Activated naive CD4-positive, alpha-beta T cell treated with anti-CD3 and anti-CD28 coated beads for 36 hours (primary cell): ENCODE measurements at regions not wholly inside any gene's neighbourhood (a gene's known extent, or its start where the extent isn't known, plus 50 kb on each side); places are given as distances from the start of the nearest gene placed in this dataset.
"Not testable (repeated sequence)": the region's sequence is repeated elsewhere in the genome, so short reads cannot be mapped to it uniquely, and the experiment has no call there.

ENCODE experiments used
- CTCF ChIA-PET: fragments of 350-600 bp; sonication (Branson Sonifier 250); formaldehyde crosslinking; loops from one replicate; lab custom pipeline; 2021; ENCODE audit warnings: antibody characterized with exemption; lab: Charles Lee
- DNase-seq: peaks from one replicate; pipeline ENCODE4 v3.0.0-alpha.2; 2020
- H3K27ac Mint-ChIP-seq: one replicate; pipeline ENCODE4 v1.8.0; 2021; ENCODE audit warnings: mild to moderate bottlenecking, mixed read lengths
- H3K27me3 Mint-ChIP-seq: one replicate; pipeline ENCODE4 v1.8.0; 2021; ENCODE audit warnings: low read depth, mixed read lengths
- H3K36me3 Mint-ChIP-seq: one replicate; pipeline ENCODE4 v1.8.0; 2021; ENCODE audit warnings: low read depth, mixed read lengths
- H3K4me1 Mint-ChIP-seq: one replicate; pipeline ENCODE4 v1.8.0; 2021; ENCODE audit warnings: low read depth, mixed read lengths
- H3K4me3 Mint-ChIP-seq: one replicate; pipeline ENCODE4 v1.8.0; 2021; ENCODE audit warnings: mild to moderate bottlenecking, moderate library complexity, mixed read lengths
- H3K9me3 Mint-ChIP-seq: one replicate; pipeline ENCODE4 v1.8.0; 2021; ENCODE audit warnings: mixed read lengths
- intact Hi-C: fragments of 100-400 bp; cut with micrococcal nuclease; formaldehyde crosslinking; loops from one replicate; pipeline ENCODE4 v1.15.1; 2023

DNA sequence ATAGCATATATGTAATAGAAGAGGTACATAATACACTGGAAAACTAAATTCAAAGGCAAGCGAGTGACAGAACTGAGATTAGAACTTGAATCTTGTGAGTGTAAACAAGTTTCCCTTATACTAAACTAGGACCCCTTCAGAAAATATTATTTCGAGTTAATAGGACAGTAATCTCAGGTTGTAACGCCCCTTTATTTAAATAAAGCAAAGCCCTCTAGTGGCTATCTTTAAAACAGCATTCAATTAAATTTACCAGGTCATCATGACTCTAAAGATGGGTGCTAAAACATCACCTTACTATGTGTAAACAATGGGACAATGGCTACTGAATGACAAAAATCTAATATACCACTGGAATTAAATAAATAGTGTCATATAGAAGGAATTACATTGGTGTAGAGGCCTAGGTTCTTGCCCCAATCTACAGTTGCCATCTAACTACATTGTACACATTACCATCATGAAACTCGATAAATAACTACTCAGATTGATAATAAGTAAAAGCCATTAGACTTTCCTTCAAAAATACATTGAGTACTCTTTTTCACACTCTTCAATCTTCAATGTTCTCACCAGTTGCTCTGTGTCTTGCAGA is 255.4 kb upstream of the IRAK1BP1 start:
- peaks cover 3% of the 10 kb centered on the region for H3K27me3 Mint-ChIP-seq
- CTCF ChIA-PET: interaction anchor here (0.9 kb wide), 1 partner anchor 11 kb away, joined by 3 read pairs; no protein-coding TSS in a partner anchor
- no peak overlapping the region for H3K27ac Mint-ChIP-seq
- H3K36me3 Mint-ChIP-seq: no peaks in the 10 kb centered on the region
- no peak overlapping the region for H3K4me3 Mint-ChIP-seq
- intact Hi-C loops: loop anchor here (10.0 kb wide), 1 partner anchor 1147 kb away; the partner anchor contains the start of gene HTR1B
- no peaks in the 10 kb centered on the region for H3K4me1 Mint-ChIP-seq
- no peak for DNase-seq
- no peaks in the 10 kb centered on the region for H3K9me3 Mint-ChIP-seq

GRCh38 chr6:78614961-78615360 is 252.4 kb upstream of the IRAK1BP1 start:
- H3K36me3 Mint-ChIP-seq: no peaks in the 10 kb centered on the region
- CTCF ChIA-PET: no interaction called here
- peaks cover 3% of the 10 kb centered on the region for H3K27me3 Mint-ChIP-seq
- H3K4me3 Mint-ChIP-seq: no peak overlapping the region
- no peak overlapping the region for H3K27ac Mint-ChIP-seq
- no peaks in the 10 kb centered on the region for H3K4me1 Mint-ChIP-seq
- intact Hi-C loops: loop anchor here (10.0 kb wide), 1 partner anchor 1150 kb away; the partner anchor contains the start of gene HTR1B
- DNase-seq: no peak
- H3K9me3 Mint-ChIP-seq: no peaks in the 10 kb centered on the region

- Mint-ChIP-seq H3K27me3 (peaks cover 3% of the 10 kb centered on the region), H3K36me3 (no peaks in the 10 kb centered on the region), H3K27ac (no peak overlapping the region), H3K9me3 (no peaks in the 10 kb centered on the region), H3K4me1 (no peaks in the 10 kb centered on the region), H3K4me3 (no peak overlapping the region)
- intact Hi-C loops: loop anchor here (10.0 kb wide), 1 partner anchor 1151 kb away; the partner anchor contains the start of gene HTR1B
- no peak for DNase-seq
- CTCF ChIA-PET: no interaction called here
These were observed 251.9 kb upstream of the IRAK1BP1 start for GRCh38 chr6:78615430-78615904.

GRCh38 chr6:78618970-78619369 is 248.4 kb upstream of the IRAK1BP1 start:
- intact Hi-C loops: loop anchor here (10.0 kb wide), 1 partner anchor 1154 kb away; the partner anchor contains the start of gene HTR1B
- no peak overlapping the region for H3K4me3 Mint-ChIP-seq
- DNase-seq: no peak
- H3K4me1 Mint-ChIP-seq: no peaks in the 10 kb centered on the region
- H3K27ac Mint-ChIP-seq: no peak overlapping the region
- no peaks in the 10 kb centered on the region for H3K36me3 Mint-ChIP-seq
- peaks cover 2% of the 10 kb centered on the region for H3K27me3 Mint-ChIP-seq
- H3K9me3 Mint-ChIP-seq: no peaks in the 10 kb centered on the region
- CTCF ChIA-PET: no interaction called here

DNA sequence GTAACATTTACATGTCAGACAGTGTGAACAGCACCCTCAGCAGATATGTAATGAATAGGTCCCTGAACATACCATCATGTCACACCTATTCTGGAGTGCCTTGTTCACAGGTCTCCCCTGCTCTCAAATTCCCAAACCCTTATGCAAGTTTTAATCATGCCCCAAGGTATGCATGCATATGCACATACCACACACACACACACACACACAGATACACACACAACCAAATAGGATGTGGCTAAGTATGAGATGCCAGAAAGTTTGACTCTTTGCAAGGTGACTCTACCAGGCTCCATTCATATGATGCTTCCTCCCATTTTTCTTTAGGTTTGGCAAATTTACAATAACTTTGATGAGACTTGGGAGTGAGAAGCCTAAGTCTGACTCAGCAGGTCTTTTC is 243.8 kb upstream of the IRAK1BP1 start:
- H3K36me3 Mint-ChIP-seq: no peaks in the 10 kb centered on the region
- CTCF ChIA-PET: no interaction called here
- DNase-seq: no peak
- peaks cover 2% of the 10 kb centered on the region for H3K27me3 Mint-ChIP-seq
- H3K4me1 Mint-ChIP-seq: no peaks in the 10 kb centered on the region
- intact Hi-C loops: no loop called here
- no peak overlapping the region for H3K27ac Mint-ChIP-seq
- no peaks in the 10 kb centered on the region for H3K9me3 Mint-ChIP-seq
- H3K4me3 Mint-ChIP-seq: no peak overlapping the region

DNA sequence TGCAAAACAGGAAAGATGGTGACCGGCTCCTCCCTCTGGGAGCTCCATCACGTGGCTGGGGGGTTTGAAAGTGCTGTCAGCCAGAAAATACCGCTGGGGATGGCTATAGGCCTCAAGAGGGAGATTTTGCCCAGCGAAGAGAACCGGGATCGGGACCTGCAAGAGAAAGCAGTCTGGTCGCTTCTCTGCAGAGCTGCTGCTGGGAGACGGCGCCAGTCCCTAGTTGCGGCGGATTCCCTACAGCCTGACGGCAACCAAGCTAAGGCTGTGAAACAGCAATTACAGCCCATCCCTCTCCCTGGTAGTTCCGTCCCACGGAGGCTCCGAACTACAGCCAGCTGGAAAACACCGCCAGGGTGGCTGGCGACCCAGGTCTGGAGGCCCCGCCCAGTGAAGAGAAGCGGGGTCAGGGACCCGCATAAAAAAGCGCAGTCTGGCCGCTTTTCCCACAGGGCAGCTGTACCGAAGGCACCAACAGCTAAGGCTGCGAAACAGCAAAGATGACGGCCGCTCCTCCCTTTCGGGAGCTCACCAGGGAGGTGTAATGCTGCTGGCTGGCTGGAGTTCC is 238.1 kb upstream of the IRAK1BP1 start:
- Mint-ChIP-seq H3K27me3 (peaks cover 16% of the 10 kb centered on the region), H3K27ac (no peak overlapping the region), H3K4me3 (no peak overlapping the region), H3K9me3 (no peaks in the 10 kb centered on the region), H3K36me3 (no peaks in the 10 kb centered on the region), H3K4me1 (no peaks in the 10 kb centered on the region)
- intact Hi-C loops: no loop called here
- CTCF ChIA-PET: no interaction called here
- no peak for DNase-seq

DNA sequence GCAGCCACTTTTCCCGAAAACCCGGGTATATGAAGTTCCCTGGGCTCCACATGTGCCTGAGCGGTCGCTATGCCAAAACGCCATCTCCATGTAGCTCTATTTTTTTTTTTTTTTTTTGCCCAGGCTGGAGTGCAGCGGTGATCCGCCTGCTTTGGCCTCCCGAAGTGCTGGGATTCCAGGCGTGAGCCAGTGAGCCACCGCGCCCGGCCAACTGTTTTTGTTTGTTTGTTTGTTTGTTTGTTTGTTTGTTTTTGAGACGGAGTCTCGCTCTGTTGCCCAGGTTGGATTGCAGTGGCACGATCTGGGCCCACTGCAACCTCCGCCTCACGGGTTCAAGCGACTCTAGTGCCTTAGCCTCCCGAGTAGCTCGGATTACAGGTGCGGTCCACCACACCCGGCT is 237.5 kb upstream of the IRAK1BP1 start:
- H3K9me3 Mint-ChIP-seq: no peaks in the 10 kb centered on the region
- no peaks in the 10 kb centered on the region for H3K36me3 Mint-ChIP-seq
- intact Hi-C loops: no loop called here
- CTCF ChIA-PET: no interaction called here
- no peak for DNase-seq
- no peak overlapping the region for H3K27ac Mint-ChIP-seq
- no peaks in the 10 kb centered on the region for H3K4me1 Mint-ChIP-seq
- peaks cover 16% of the 10 kb centered on the region for H3K27me3 Mint-ChIP-seq
- no peak overlapping the region for H3K4me3 Mint-ChIP-seq

GRCh38 chr6:78631976-78632375 is 235.4 kb upstream of the IRAK1BP1 start:
- Mint-ChIP-seq H3K4me1 (no peaks in the 10 kb centered on the region), H3K4me3 (no peak overlapping the region), H3K36me3 (no peaks in the 10 kb centered on the region), H3K27ac (no peak overlapping the region), H3K9me3 (no peaks in the 10 kb centered on the region), H3K27me3 (peaks cover 16% of the 10 kb centered on the region)
- CTCF ChIA-PET: no interaction called here
- no peak for DNase-seq
- intact Hi-C loops: loop anchor here (1.0 kb wide), 1 partner anchor 39 kb away; no protein-coding TSS in a partner anchor

DNA sequence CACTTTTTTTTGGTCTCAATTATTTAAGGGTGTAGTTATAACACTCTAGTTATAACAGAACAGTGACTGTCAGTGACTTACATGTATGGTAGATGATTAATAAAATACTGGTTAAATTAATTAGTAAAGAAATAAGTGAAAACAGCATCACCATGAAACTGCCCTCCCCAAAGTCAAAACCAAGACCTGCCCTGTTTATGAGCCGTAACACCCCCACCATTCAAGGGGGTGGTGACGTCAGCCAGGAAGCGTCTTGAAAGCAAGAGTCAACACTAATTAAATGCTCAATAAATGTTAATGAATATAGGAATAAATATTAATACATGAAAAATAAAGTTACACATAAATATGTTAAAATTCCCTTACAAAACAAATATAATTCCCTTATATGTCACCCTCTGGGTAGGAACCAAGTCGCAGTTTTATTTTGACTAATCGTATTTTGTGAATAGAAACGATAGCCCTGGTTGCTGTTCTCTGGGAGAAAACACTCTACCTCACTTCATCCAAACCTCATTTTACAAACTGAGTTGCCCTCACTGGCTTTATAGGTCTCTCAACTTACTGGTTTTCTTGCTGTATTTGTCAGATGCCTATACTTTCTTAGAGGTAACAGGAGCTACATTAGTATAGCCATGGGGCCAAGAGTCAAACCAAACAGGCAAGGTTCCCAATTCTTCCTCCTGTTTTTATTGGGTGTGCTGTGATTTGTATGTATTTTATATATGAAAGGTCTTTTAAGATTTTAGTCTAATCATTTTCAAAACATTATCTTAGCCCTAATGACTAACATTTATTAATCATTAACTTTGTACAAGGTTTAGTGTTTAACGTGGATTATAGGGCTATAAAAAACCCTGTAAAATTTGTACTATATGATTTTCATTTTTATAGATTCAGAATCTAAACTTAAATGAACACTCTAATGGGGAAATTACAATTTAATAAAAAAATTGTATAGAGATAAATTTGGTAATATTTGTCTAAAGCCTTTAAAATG is 227.9 kb upstream of the IRAK1BP1 start:
- Mint-ChIP-seq H3K4me3 (no peak overlapping the region), H3K4me1 (no peaks in the 10 kb centered on the region), H3K36me3 (no peaks in the 10 kb centered on the region), H3K9me3 (peaks cover 11% of the 10 kb centered on the region), H3K27me3 (no peaks in the 10 kb centered on the region), H3K27ac (no peak overlapping the region)
- intact Hi-C loops: no loop called here
- CTCF ChIA-PET: no interaction called here
- DNase-seq: no peak

DNA sequence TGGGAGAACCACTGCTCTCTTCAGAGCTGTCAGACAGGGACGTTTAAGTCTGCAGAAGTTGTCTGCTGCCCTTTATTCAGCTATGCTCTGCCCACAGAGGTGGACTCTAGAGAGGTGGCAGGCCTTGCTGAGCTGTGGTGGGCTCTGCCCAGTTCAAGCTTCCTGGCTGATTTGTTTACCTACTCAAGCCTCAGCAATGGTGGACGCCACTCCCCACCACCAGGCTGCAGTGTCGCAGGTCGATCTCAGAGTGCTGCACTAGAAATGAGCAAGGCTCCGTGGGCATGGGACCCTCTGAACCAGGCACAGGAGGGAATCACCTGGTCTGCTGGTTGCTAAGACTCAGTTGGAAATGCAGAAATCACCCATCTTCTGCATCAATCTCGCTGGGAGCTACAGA is 223.4 kb upstream of the IRAK1BP1 start:
- intact Hi-C loops, CTCF ChIA-PET, DNase-seq, H3K36me3 Mint-ChIP-seq, H3K4me3 Mint-ChIP-seq, H3K4me1 Mint-ChIP-seq, H3K27me3 Mint-ChIP-seq, H3K27ac Mint-ChIP-seq: not testable (repeated sequence)
- peaks cover 13% of the 10 kb centered on the region for H3K9me3 Mint-ChIP-seq

DNA sequence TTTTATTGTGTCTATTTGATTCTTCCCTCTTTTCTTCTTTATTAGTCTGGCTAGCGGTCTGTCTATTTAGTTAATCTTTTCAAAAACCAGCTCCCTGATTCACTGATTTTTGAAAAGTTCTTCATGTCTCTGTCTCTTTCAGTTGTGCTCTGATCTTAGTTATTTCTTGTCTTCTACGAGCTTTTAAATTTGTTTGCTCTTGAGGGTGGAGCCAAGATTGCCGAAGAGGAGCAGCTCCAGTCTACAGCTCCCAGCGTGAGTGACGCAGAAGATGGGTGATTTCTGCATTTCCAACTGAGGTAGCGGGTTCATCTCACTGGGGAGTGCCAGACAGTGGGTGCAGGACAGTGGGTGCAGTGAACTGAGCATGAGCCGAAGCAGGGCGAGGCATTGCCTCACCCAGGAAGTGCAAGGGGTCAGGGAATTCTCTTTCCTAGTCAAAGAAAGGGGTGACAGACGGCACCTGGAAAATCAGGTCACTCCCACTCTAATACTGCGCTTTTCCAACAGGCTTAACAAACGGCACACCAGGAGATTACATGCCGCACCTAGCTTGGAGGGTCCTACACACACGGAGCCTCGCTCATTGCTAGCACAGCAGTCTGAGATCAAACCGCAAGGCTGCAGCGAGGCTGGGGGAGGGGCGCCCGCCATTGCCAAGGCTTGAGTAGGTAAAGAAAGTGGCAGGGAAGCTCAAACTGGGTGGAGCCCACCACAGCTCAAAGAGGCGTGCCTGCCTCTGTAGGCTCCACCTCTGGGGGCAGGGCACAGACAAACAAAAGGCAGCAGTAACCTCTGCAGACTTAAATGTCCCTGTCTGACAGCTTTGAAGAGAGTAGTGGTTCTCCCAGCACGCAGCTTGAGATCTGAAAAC is 220.6 kb upstream of the IRAK1BP1 start:
- H3K36me3 Mint-ChIP-seq, intact Hi-C loops, H3K4me3 Mint-ChIP-seq, CTCF ChIA-PET, DNase-seq, H3K27ac Mint-ChIP-seq, H3K4me1 Mint-ChIP-seq, H3K27me3 Mint-ChIP-seq: not testable (repeated sequence)
- H3K9me3 Mint-ChIP-seq: peaks cover 12% of the 10 kb centered on the region
